ENCODE measurements at regions not wholly inside any gene's neighbourhood (a gene's known extent, or its start where the extent isn't known, plus 50 kb on each side); places are given as distances from the start of the nearest gene placed in this dataset.

DNA sequence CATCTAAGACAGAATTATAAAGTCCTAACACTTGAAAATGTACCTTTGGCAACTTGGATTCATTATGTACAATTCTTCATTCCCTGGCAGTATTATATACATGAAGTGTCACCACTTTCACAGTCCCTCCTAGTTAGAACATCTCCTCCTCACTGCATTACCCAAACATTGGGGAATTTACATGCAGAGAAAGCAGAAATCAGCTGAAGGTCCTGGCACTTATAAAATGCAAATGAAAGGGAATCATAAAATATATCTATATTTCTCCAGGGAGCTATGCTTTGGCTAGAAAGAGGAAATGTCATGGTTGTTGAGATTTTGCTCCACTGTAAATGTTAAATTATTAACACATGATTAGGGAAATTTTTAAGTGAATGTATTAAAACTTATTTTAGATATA lies 835.6 kb upstream of the SLIT2 start:
- ATAC-seq, result no peak
- no peaks in the 10 kb centered on the region for H3K4me1 Mint-ChIP-seq
- no peaks in the 10 kb centered on the region for H3K27me3 ChIP-seq (ENCODE audit: control insufficient read depth in 2 of 2, insufficient read depth in 2 of 2, low read length in 2 of 2)
- H3K27ac Mint-ChIP-seq, result no peak overlapping the region
- H3K27ac ChIP-seq (ENCODE audit: low read depth, low read length), result no peak overlapping the region
- no peaks in the 10 kb centered on the region for H3K36me3 ChIP-seq (ENCODE audit: control insufficient read depth in 2 of 3, insufficient read depth in 3 of 3, low read length in 3 of 3)
- no peaks in the 10 kb centered on the region for H3K4me1 ChIP-seq (ENCODE audit: control insufficient read depth in 2 of 2, insufficient read depth in 2 of 2, low read length in 2 of 2)
- H3K27me3 Mint-ChIP-seq, result no peaks in the 10 kb centered on the region
- POLR2A ChIA-PET, result no interaction called here
- peaks cover 0 to 4% (median 0%) of the 10 kb centered on the region in 5 donors for H3K36me3 Mint-ChIP-seq
- H3K4me3 ChIP-seq (ENCODE audit: low read length), result no peak overlapping the region
- no peak overlapping the region for H3K4me3 Mint-ChIP-seq
- intact Hi-C loops (cut with micrococcal nuclease), result no loop called here
- H3K9me3 ChIP-seq (ENCODE audit: control insufficient read depth in 2 of 3, low read length in 3 of 3), result no peaks in the 10 kb centered on the region
- H3K9me3 Mint-ChIP-seq, result peaks cover 2 to 33% (median 16%) of the 10 kb centered on the region in 11 donors
- CTCF ChIA-PET, result no interaction called here
- no peak for DNase-seq

DNA sequence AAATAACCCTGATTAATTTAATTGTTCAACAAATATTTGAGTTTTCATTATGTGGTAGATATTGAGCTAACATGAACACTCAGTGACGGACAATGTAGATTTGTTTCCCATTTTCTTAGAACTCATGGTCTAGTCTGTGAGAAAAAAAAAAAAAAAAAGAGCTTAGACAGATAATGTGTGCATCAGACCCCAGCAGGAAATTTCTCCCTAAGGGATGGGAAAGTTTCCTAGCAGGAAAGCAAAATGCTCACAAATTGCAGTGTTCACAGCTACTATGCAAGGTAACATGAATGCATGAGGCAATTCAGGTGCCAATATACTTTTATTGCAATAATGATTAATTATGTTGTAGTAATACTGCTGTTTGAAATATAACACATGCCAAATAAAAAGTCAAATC lies 843.2 kb upstream of the SLIT2 start:
- Mint-ChIP-seq H3K4me3 (no peak overlapping the region), H3K27ac (no peak overlapping the region), H3K9me3 (peaks cover 0 to 25% (median 9%) of the 10 kb centered on the region in 11 donors), H3K4me1 (peaks cover 0 to 3% (median 0%) of the 10 kb centered on the region in 7 donors), H3K27me3 (no peaks in the 10 kb centered on the region), H3K36me3 (peaks cover 0 to 5% (median 0%) of the 10 kb centered on the region in 5 donors)
- ChIA-PET CTCF (no interaction called here), POLR2A (no interaction called here)
- H3K27me3 ChIP-seq (ENCODE audit: control insufficient read depth in 2 of 2, insufficient read depth in 2 of 2, low read length in 2 of 2), result no peaks in the 10 kb centered on the region
- no peaks in the 10 kb centered on the region for H3K4me1 ChIP-seq (ENCODE audit: control insufficient read depth in 2 of 2, insufficient read depth in 2 of 2, low read length in 2 of 2)
- DNase-seq (no peak), ATAC-seq (no peak)
- no peak overlapping the region for H3K4me3 ChIP-seq (ENCODE audit: low read length)
- intact Hi-C loops (cut with micrococcal nuclease), result no loop called here
- H3K36me3 ChIP-seq (ENCODE audit: control insufficient read depth in 2 of 3, insufficient read depth in 3 of 3, low read length in 3 of 3), result no peaks in the 10 kb centered on the region
- no peaks in the 10 kb centered on the region for H3K9me3 ChIP-seq (ENCODE audit: control insufficient read depth in 2 of 3, low read length in 3 of 3)
- H3K27ac ChIP-seq (ENCODE audit: low read depth, low read length), result no peak overlapping the region

DNA sequence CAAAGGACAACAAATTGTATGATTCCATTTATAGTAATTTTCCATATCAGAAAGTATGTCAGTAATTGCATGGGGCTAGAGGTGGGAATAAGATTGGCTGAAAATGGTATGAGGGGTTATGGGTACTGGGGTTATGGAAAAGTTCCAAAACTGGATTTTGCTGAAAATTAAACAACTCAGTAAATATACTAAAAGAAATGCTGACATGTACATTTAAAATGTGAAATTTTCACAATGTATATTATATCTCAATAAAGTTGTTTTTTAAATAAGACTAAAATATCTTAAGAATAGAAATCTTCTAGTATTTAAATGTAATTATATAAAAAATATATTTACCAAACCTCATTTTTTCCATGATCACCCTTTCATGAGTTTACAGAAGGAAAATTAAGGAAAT lies 844.9 kb upstream of the SLIT2 start:
- H3K27ac Mint-ChIP-seq, result no peak overlapping the region
- H3K4me3 Mint-ChIP-seq, result no peak overlapping the region
- H3K27me3 ChIP-seq (ENCODE audit: control insufficient read depth in 2 of 2, insufficient read depth in 2 of 2, low read length in 2 of 2), result no peaks in the 10 kb centered on the region
- H3K4me1 Mint-ChIP-seq, result peaks cover 0 to 3% (median 0%) of the 10 kb centered on the region in 7 donors
- H3K36me3 Mint-ChIP-seq, result peaks cover 0 to 5% (median 0%) of the 10 kb centered on the region in 5 donors
- ChIA-PET POLR2A (no interaction called here), CTCF (no interaction called here)
- H3K27ac ChIP-seq (ENCODE audit: low read depth, low read length), result no peak overlapping the region
- no peaks in the 10 kb centered on the region for H3K9me3 ChIP-seq (ENCODE audit: control insufficient read depth in 2 of 3, low read length in 3 of 3)
- no peak overlapping the region for H3K4me3 ChIP-seq (ENCODE audit: low read length)
- H3K9me3 Mint-ChIP-seq, result peaks cover 2 to 30% (median 9%) of the 10 kb centered on the region in 11 donors
- intact Hi-C loops (cut with micrococcal nuclease), result no loop called here
- H3K36me3 ChIP-seq (ENCODE audit: control insufficient read depth in 2 of 3, insufficient read depth in 3 of 3, low read length in 3 of 3), result no peaks in the 10 kb centered on the region
- H3K27me3 Mint-ChIP-seq, result no peaks in the 10 kb centered on the region
- no peaks in the 10 kb centered on the region for H3K4me1 ChIP-seq (ENCODE audit: control insufficient read depth in 2 of 2, insufficient read depth in 2 of 2, low read length in 2 of 2)
- ATAC-seq (no peak), DNase-seq (no peak)

DNA sequence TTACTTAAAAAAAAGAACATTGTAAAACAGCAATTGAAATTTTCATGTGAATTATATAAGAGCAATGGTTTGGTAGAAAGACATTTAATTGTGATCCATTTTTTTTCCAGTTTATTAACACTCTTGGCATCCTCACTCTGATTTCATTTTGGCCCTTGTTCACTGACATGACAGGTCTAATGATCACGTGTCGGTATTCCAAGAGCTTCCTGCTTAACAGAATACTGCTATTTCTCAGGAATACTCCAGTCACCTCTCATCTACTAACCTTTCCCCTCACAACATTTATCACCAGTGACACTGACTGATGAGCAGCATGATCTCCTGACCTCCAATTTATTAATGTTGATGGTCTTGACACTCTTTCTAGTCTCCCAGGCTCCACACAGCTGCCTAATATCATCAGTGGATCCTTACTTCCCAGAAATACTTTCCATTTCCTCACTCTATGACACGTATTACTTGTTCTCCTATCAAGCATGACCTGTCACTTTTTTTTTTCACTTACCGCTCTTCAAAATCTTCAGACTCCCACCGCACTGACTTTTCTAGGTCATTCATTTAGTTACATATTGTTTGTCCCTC lies 847.8 kb upstream of the SLIT2 start:
- Histone ChIP-seq H3K27ac (ENCODE audit: low read depth, low read length) (no peak overlapping the region), H3K4me1 (ENCODE audit: control insufficient read depth in 2 of 2, insufficient read depth in 2 of 2, low read length in 2 of 2) (no peaks in the 10 kb centered on the region), H3K9me3 (ENCODE audit: control insufficient read depth in 2 of 3, low read length in 3 of 3) (no peaks in the 10 kb centered on the region), H3K4me3 (ENCODE audit: low read length) (no peak overlapping the region), H3K36me3 (ENCODE audit: control insufficient read depth in 2 of 3, insufficient read depth in 3 of 3, low read length in 3 of 3) (no peaks in the 10 kb centered on the region), H3K27me3 (ENCODE audit: control insufficient read depth in 2 of 2, insufficient read depth in 2 of 2, low read length in 2 of 2) (no peaks in the 10 kb centered on the region)
- Mint-ChIP-seq H3K9me3 (peaks cover 3 to 30% (median 9%) of the 10 kb centered on the region in 11 donors), H3K4me3 (no peak overlapping the region), H3K27me3 (no peaks in the 10 kb centered on the region), H3K27ac (no peak overlapping the region), H3K4me1 (peaks cover 0 to 3% (median 0%) of the 10 kb centered on the region in 7 donors), H3K36me3 (peaks cover 0 to 5% (median 0%) of the 10 kb centered on the region in 5 donors)
- DNase-seq, result no peak
- no peak for ATAC-seq
- ChIA-PET CTCF (no interaction called here), POLR2A (no interaction called here)
- intact Hi-C loops (cut with micrococcal nuclease), result no loop called here

DNA sequence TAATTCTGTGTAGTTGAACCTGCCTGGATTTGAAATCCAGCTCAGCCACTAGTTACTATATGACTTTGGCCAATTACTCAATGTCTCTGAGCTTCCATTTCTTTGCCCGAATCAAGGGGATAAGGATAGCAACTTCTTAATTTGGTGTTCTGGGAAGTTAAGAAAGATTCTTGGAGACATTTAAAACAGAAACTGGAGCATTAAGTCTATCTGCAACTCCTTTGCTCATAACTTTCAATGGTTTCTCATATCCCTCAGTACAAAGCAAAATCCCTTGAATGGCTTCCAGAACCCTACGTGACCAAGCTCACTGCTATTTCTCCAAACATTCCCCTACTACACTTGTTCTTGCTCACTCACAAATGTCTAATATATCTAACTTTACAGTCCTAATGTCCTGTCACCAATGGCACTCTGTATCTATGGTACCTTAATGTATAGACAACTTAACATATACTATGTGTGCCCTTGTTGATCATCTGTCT lies 849.1 kb upstream of the SLIT2 start:
- no peaks in the 10 kb centered on the region for H3K9me3 ChIP-seq (ENCODE audit: control insufficient read depth in 2 of 3, low read length in 3 of 3)
- H3K4me3 Mint-ChIP-seq, result no peak overlapping the region
- H3K36me3 Mint-ChIP-seq, result peaks cover 0 to under 1% (median 0%) of the 10 kb centered on the region in 5 donors
- no peaks in the 10 kb centered on the region for H3K27me3 Mint-ChIP-seq
- H3K4me3 ChIP-seq (ENCODE audit: low read length), result no peak overlapping the region
- CTCF ChIA-PET, result no interaction called here
- DNase-seq, result no peak
- no peaks in the 10 kb centered on the region for H3K4me1 ChIP-seq (ENCODE audit: control insufficient read depth in 2 of 2, insufficient read depth in 2 of 2, low read length in 2 of 2)
- H3K4me1 Mint-ChIP-seq, result peaks cover 0 to 3% (median 0%) of the 10 kb centered on the region in 7 donors
- H3K36me3 ChIP-seq (ENCODE audit: control insufficient read depth in 2 of 3, insufficient read depth in 3 of 3, low read length in 3 of 3), result no peaks in the 10 kb centered on the region
- no peak for ATAC-seq
- peaks cover 2 to 24% (median 5%) of the 10 kb centered on the region in 11 donors for H3K9me3 Mint-ChIP-seq
- intact Hi-C loops (cut with micrococcal nuclease), result no loop called here
- no peak overlapping the region for H3K27ac ChIP-seq (ENCODE audit: low read depth, low read length)
- POLR2A ChIA-PET, result no interaction called here
- H3K27ac Mint-ChIP-seq, result no peak overlapping the region
- H3K27me3 ChIP-seq (ENCODE audit: control insufficient read depth in 2 of 2, insufficient read depth in 2 of 2, low read length in 2 of 2), result no peaks in the 10 kb centered on the region

DNA sequence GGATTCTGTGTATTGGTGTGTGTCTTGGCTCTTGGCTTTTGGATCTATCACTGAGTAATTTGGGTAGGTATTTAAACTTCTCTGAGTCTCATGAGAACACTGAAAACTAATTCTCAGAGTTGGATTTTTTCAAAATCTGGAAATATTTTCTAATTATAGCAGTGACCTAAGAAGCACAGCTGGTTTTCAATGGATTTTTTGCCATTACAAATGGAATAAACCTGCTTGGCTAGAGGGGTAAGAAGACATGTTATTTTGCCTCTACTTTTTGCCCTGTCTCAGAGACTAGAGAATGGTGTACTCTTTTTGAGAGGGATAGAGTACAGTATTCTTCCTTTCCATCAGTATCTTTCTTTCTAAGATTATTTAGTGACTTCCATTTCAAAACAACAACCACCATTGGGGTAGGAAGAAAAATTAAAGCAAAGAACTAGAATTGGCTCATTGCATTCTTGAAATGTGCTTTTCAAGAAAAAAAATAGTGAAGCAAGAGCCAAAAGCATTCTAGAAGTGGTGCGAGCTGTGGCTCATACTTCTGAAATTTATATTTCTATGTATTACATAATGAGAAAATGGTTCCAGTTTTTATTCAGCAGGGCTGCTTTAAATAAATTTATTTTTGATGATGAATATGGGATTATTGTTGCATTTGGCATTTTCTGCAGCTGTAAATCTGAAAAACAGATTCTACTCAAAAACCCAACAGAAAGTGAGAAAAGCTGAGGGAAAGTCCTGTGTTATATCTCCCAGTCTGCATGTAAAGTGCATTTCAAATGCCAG lies 850.2 kb upstream of the SLIT2 start:
- Mint-ChIP-seq H3K27ac (no peak overlapping the region), H3K9me3 (peaks cover 0 to 20% (median 4%) of the 10 kb centered on the region in 11 donors), H3K4me1 (peaks cover 0 to 3% (median 0%) of the 10 kb centered on the region in 7 donors), H3K36me3 (no peaks in the 10 kb centered on the region), H3K27me3 (no peaks in the 10 kb centered on the region), H3K4me3 (no peak overlapping the region)
- no peaks in the 10 kb centered on the region for H3K4me1 ChIP-seq (ENCODE audit: control insufficient read depth in 2 of 2, insufficient read depth in 2 of 2, low read length in 2 of 2)
- no peaks in the 10 kb centered on the region for H3K36me3 ChIP-seq (ENCODE audit: control insufficient read depth in 2 of 3, insufficient read depth in 3 of 3, low read length in 3 of 3)
- H3K9me3 ChIP-seq (ENCODE audit: control insufficient read depth in 2 of 3, low read length in 3 of 3), result no peaks in the 10 kb centered on the region
- intact Hi-C loops (cut with micrococcal nuclease), result no loop called here
- H3K4me3 ChIP-seq (ENCODE audit: low read length), result no peak overlapping the region
- DNase-seq, result no peak
- ATAC-seq, result no peak
- CTCF ChIA-PET, result no interaction called here
- no peak overlapping the region for H3K27ac ChIP-seq (ENCODE audit: low read depth, low read length)
- POLR2A ChIA-PET, result no interaction called here
- H3K27me3 ChIP-seq (ENCODE audit: control insufficient read depth in 2 of 2, insufficient read depth in 2 of 2, low read length in 2 of 2), result no peaks in the 10 kb centered on the region

DNA sequence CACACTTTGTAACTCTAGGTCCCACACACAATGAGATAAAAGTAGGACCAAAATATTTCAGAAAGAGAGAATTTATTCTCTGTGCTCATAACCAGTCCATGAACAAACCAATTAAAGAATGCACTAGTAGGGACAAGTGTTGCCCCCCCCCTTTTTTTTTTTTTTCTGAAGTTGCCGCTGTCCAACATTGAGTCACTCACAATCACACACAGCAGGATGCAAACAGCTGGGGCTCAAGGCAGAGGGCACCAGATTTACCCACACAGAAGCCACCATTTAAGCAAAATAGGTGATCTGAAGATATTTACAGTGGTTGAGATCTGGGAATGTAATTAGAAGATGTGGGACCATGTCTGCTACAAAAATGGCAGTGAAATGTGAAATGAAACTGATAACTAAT lies 850.9 kb upstream of the SLIT2 start:
- H3K9me3 ChIP-seq (ENCODE audit: control insufficient read depth in 2 of 3, low read length in 3 of 3), result no peaks in the 10 kb centered on the region
- no peak for ATAC-seq
- H3K27me3 Mint-ChIP-seq, result no peaks in the 10 kb centered on the region
- peaks cover 0 to 3% (median 0%) of the 10 kb centered on the region in 7 donors for H3K4me1 Mint-ChIP-seq
- DNase-seq, result no peak
- ChIA-PET POLR2A (no interaction called here), CTCF (no interaction called here)
- no peaks in the 10 kb centered on the region for H3K36me3 ChIP-seq (ENCODE audit: control insufficient read depth in 2 of 3, insufficient read depth in 3 of 3, low read length in 3 of 3)
- no peak overlapping the region for H3K4me3 Mint-ChIP-seq
- intact Hi-C loops (cut with micrococcal nuclease), result no loop called here
- no peaks in the 10 kb centered on the region for H3K36me3 Mint-ChIP-seq
- H3K27ac Mint-ChIP-seq, result no peak overlapping the region
- no peaks in the 10 kb centered on the region for H3K4me1 ChIP-seq (ENCODE audit: control insufficient read depth in 2 of 2, insufficient read depth in 2 of 2, low read length in 2 of 2)
- no peaks in the 10 kb centered on the region for H3K27me3 ChIP-seq (ENCODE audit: control insufficient read depth in 2 of 2, insufficient read depth in 2 of 2, low read length in 2 of 2)
- H3K9me3 Mint-ChIP-seq, result peaks cover 0 to 16% (median 4%) of the 10 kb centered on the region in 11 donors
- no peak overlapping the region for H3K27ac ChIP-seq (ENCODE audit: low read depth, low read length)
- no peak overlapping the region for H3K4me3 ChIP-seq (ENCODE audit: low read length)
